ENCODE measurements at regions not wholly inside any gene's neighbourhood (a gene's known extent, or its start where the extent isn't known, plus 50 kb on each side); places are given as distances from the start of the nearest gene placed in this dataset.

- no peak for DNase-seq (ENCODE audit: low spot score)
Observed at GRCh38 chr18:34643989-34644388, 66.1 kb upstream of the DTNA start.

- DNase-seq (ENCODE audit: low spot score), result peak; percentile 2
Observed at GRCh38 chr18:34647251-34647650, 62.8 kb upstream of the DTNA start.

GRCh38 chr18:34648269-34648985, 61.7 kb upstream of the DTNA start:
- DNase-seq (ENCODE audit: low spot score), result no peak

GRCh38 chr18:34649080-34649479, 61.0 kb upstream of the DTNA start:
- no peak for DNase-seq (ENCODE audit: low spot score)

GRCh38 chr18:34650121-34650545, 60.0 kb upstream of the DTNA start:
- no peak for DNase-seq (ENCODE audit: low spot score)

- DNase-seq (ENCODE audit: low spot score), result no peak
Observed at GRCh38 chr18:34651586-34652369, 58.3 kb upstream of the DTNA start.

- DNase-seq (ENCODE audit: low spot score), result no peak
Observed at GRCh38 chr18:34655131-34655530, 55.0 kb upstream of the DTNA start.

- no peak for DNase-seq (ENCODE audit: low spot score)
Observed at GRCh38 chr18:34657860-34658500, 52.1 kb upstream of the DTNA start.

- DNase-seq (ENCODE audit: low spot score), result peak; percentile 56
Observed at GRCh38 chr18:34659579-34660517, 50.2 kb upstream of the DTNA start.
